ENCODE measurements at regions not wholly inside any gene's neighbourhood (a gene's known extent, or its start where the extent isn't known, plus 50 kb on each side); places are given as distances from the start of the nearest gene placed in this dataset.

DNA sequence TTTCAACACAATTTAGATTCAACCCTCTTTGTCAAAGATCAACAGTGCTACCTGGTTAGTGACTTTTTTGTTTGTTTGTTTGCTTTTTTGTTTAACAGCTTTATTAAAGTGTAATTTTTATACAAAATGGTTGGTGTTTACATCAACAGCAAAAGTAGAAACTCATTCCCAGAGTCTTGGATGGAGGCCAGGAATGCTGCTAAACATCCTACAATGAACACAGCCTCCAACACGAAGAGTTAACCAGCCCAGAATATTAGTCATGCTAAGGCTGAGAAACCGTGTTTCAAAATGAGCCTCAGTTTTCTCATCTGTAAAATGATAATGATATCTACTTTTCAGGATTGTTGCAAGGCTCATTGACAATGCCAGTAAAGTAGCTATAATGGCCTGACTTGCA, 211.0 kb upstream of the MAF start:
- no peak for TF ChIP-seq ISL1 (CRISPR knock-in tag; IDR thresholded peaks at IDR 0.05)
- no peak for TF ChIP-seq PPARA (CRISPR knock-in tag; IDR thresholded peaks at IDR 0.05; ENCODE audit: borderline replicate concordance)
- TF ChIP-seq PATZ1 (CRISPR knock-in tag; IDR thresholded peaks at IDR 0.05; ENCODE audit: borderline replicate concordance) = no peak
- no peak for TF ChIP-seq ARNTL (CRISPR knock-in tag; IDR thresholded peaks at IDR 0.05; ENCODE audit: borderline replicate concordance, low read depth)
- no peak for TF ChIP-seq ZFP30 (CRISPR knock-in tag; IDR thresholded peaks at IDR 0.05)
- TF ChIP-seq ZNF565 (CRISPR knock-in tag; conservative IDR thresholded peaks at IDR 0.05; ENCODE audit: low read depth) = no peak
- TF ChIP-seq ESRRG (CRISPR knock-in tag; IDR thresholded peaks at IDR 0.05) = no peak
- no peak for TF ChIP-seq TSHZ2 (CRISPR knock-in tag; IDR thresholded peaks at IDR 0.05)
- TF ChIP-seq BACH2 (CRISPR knock-in tag; IDR thresholded peaks at IDR 0.05; ENCODE audit: borderline replicate concordance) = no peak
- TF ChIP-seq SNAI2 (CRISPR knock-in tag; IDR thresholded peaks at IDR 0.05) = no peak
- TF ChIP-seq CREB5 (CRISPR knock-in tag; IDR thresholded peaks at IDR 0.05; ENCODE audit: low read depth) = no peak
